HG03135 (cell line): ENCODE measurements at regions not wholly inside any gene's neighbourhood (a gene's known extent, or its start where the extent isn't known, plus 50 kb on each side); places are given as distances from the start of the nearest gene placed in this dataset.
"Not testable (repeated sequence)": the region's sequence is repeated elsewhere in the genome, so short reads cannot be mapped to it uniquely, and the experiment has no call there.

ENCODE experiments used
- ATAC-seq: cut with Tn5 transposase; IDR thresholded peaks from one replicate; pipeline ENCODE4 v1.9.1; 2021; ENCODE audit warnings: mild to moderate bottlenecking, moderate library complexity; ENCODE audit not compliant: unreplicated experiment

DNA sequence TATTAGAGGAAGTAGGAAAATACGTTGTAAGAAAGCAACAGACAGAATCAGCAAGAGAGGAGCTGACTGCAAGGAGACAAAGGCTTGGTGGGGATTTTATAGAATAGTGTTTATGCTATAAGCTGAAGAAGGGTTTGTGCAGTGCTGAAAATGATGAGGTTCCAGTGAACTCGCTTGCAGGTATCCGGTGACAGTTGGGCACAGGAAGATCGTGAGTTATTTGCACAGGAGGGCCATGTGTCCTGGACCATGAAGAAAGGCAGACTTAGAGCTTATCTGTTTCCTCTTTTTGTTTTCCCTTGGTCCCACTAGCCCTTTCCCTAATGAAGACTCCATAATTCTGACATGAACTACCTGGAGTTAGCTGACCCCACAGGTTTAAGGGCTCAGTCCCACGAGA lies 61.4 kb downstream of the NXNL2 start:
- ATAC-seq, result no peak

DNA sequence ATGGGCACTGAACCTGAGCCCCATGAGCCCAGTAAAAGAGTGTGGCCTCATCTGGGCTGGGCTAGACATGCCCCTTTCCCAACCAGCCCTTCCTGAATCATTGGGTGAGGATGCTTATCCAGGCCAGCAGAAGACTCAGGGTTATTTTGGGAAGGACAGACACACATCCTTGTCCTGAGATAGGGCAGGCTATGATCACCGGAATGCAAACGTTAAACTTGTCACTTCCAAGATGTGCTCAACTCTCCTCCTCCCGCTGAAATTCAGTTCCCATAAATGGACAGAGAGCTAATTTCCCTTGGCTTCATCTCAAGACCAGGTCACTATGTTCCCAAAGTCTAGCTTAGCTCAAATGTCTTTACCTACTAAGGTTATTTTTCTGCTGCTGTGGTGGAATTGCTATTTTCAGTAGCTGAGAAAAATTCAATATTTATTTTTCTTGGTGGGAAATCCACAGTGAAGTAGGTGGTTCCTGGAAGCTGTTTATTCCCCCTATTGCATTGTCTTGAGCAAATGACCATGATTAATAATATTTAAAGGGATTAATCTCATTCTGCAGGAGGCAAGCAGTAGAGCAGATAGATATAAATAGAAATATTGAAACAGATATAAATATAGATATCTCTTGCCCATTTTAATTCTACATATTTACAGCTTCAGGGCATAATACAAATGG lies 70.0 kb downstream of the NXNL2 start:
- ATAC-seq, result no peak

DNA sequence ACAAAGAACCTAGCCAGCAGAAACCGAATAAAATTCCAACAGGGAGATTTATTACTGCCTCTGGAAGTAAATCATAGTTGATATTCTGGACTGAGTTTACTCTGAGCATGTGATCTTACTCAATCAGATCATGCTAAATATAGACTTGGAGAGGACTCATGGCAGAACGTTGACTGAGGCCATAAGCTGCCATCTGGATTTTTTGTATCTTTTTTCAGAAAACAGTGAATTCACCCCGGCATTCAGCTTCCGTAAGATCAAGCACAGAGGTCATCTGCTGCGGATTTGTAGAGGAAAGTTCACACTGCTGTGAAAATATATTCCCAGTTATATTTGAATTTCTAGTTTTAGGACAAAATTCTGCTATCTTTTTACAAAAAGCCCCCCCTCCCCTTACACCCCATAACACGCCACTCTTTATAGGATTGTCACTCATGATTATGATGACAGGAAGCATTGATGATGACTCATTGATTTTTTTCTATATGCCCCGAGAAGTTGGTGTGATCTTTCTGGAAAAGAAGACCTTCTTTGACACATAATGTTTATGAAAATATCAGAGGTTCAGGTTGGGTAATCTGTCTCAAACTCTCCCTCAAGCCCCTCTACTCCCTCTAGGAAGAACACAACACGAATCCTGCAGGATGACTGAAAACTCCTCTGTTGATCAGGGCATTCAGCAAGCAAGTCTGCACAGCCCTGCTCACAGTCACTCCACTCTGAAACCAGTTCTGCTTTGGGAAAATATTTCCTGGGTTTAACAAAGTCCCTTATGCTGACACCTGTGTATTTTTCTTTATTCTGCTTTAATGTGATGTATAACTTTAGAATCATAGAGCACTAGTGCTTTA lies 70.8 kb downstream of the NXNL2 start:
- no peak for ATAC-seq

DNA sequence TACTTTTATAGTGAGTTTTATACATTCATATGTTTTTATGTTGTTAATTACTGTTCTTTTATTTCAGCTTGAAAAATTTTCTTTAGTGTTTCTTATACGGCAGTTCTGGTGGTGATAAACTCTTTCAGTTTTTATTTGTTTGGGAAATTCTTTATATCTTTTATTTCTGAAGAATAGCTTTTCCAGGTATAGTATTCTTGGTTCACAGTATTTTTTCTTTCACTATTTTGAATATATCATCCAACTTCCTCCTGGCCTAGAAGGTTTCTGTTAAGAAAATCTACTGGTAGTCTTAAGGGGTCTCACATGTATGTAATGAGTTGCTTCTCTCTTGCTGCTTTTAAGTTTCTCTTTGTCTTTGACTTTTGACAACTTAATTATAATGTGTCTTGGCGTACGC lies 79.4 kb downstream of the NXNL2 start:
- ATAC-seq, result no peak

DNA sequence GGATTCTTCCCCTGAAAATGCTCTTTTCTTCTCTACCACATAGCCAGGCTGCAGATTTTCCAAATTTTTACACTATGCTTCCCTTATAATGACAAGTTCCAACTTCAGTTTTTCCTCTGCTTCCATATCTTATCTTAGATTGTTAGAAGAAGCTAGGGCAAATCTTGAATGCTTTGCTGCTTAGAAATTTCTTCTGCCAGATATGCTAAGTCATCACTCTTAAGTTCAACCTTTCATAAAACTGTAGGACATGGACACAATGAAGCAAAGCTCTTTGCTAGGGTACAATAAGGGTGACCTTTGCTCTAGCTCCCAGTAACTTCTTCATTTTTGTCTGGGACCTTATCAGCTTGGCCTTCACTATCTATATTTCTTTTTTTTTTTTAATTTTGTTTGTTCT lies 88.7 kb downstream of the NXNL2 start:
- no peak for ATAC-seq

DNA sequence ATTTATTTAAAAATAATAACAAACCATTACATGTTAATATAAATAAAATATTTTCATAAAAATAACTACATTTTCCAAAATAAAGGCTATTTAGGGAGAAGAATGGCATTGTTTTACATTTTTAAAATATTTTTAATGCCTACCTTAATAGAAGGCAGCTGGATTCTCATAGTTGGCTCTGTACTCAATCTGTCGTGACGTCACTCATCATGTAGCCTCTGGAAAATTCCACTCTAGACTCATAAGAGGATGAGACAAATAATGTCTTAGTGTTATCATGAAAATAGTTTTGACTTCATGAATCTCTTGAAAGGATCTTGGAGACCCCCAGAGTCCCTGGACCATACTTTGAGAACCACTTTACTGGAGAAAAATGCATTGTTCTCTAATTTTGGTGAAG lies 93.1 kb downstream of the NXNL2 start:
- no peak for ATAC-seq

DNA sequence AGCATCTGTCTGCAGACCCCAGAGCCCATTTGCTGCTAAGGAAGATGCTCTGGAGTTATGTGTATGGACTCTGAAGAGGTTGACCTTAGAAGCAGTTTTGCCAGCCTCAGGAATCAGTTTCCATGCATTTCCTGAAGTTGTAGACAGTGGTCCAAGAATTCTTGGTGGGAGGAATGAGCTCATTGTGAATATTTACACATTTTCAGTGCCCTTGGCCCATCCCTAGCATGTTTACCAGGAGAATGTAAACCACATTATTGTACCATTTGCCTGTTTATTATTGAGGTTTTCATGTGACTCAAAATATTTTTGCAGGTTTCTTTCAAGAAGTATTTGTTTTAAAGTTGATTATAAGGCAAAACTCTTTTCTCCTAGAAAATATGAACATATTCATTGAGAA lies 93.8 kb downstream of the NXNL2 start:
- ATAC-seq, result no peak

DNA sequence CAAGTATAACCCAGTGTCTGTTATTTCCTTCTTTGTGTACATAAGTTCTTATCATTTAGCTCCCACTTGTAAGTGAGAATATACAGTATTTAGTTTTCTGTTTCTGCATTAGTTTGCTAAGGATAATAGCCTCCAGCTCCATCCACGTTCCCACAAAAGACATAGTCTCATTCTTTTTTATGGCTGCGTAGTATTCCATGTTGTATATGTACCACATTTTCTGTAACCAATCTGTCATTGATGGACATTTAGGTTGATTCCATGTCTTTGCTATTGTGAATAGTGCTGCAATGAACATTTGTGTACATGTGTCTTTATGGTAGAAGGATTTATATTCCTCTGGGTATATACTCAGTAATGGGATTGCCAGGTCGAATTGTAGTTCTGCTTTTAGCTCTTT lies 95.6 kb downstream of the NXNL2 start:
- not testable (repeated sequence) for ATAC-seq

DNA sequence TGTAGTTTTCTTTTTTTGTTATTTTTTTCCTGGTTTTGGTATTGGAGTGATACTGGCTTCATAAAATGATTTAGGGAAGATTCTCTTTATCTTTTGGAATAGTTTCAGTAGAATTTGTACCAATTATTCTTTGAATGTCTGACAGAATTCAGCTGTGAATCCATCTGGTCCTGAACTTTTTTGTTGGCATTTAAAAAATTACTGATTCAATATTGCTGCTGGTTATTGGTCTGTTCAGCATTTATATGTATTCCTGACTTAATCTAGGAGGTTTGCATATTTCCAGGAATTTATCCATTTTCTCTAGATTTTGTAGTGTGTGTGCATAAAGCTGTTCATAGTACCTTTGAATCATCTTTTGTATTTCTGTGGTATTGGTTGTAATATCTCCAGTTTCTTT lies 100.2 kb downstream of the NXNL2 start:
- no peak for ATAC-seq

DNA sequence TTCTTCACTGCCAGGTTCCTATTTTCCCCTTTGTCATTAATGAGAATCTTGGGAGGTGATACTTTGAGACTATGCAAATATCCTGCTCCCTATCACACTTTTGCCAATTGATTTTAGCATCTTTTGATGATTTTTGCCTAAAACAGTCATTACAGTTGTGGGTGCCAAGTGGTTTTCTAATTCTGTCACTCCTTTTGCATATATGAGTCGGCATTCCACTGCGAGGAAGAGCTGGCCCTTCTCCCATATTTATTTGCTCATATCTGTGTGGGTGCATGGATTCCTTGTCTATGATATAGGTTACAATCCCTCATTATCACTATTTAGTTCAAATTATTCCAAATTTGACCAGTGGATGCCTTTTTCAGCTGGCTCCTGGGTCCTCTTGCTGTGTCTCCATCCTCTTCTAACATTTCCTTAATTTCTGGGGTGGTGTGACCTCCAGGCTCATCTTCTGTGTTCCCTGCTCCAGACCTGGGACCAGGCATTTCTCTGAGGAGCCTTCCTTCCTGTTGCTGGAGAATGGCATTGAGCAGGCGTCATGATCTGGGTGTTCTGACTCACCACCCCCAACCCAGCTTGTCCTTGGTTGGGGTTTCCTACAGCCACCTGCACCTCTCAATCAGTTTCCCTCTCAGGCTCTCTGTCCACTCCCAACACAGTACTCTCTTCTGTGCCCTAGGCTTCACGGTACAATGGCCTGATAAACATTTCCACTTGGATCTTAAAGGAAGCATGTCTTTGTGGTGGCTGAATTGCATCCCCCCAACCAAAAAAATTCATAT lies 106.7 kb downstream of the NXNL2 start:
- ATAC-seq, result no peak

DNA sequence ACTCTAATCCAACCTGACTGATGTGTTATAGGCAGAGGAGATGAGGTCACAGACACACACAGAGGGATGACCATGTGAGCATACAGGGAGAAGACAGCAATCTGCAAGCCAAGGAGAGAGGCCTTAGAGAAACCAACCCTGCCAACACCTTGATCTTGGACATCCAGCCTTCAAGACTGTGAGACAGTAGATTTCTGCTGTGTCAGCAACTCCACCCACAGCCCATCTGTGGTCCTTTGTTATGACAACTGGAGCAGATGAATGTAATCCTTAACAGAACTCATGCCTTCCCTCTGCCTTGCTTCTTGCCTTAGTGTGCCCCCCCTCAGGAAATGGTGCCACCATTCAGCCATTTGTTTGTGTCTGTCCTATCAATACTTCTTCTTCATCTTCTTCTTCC lies 107.4 kb downstream of the NXNL2 start:
- ATAC-seq, result no peak

DNA sequence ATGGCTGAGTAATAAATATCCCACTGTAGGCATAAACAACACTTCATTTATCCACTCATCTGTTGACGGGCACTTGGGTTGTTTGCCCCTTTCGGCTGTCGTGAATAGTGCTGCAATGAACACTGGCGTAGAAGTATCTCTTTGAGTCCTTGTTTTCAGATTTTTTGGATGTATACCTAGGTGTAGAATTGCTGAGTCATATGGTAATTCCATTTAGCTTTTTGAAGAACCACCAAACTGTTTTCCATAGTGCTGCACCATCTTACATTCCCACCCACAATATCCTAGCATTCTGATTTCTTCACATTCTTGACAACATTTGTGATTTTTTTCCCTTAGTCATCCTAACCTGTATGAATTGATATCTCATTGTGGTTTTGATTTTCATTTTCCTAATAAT lies 109.0 kb downstream of the NXNL2 start:
- no peak for ATAC-seq

DNA sequence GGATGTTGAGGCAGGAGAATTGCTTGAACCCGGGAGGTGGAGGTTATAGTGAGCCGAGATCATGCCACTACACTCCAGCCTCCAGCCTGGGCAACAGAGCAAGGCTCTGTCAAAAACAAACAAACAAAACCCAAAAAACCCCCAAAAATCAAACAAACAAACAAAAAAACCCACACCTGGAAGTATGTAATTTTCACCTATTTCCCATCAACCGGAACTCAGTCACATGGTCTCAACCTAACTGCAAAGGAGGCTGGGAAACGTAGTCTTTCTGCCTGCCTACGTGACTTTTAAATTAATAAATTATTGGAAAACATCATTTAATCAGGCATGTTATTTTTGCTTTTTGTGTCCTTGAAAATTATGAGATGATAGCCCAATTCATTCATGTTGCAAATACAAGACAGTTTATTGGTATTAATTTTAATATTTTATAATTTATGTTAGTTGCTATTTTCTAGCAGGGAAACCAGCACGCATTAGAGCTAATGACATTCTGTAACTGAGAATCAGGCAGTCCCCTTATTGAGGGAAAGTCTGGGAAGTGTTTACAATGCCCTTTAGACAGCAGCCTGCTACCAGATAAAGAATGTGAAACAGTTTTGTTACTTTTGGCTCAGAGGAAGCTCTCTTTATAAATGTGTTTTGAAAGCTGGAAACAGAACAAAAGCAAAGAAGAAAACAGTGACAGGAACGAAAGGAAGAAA lies 110.3 kb downstream of the NXNL2 start:
- no peak for ATAC-seq

DNA sequence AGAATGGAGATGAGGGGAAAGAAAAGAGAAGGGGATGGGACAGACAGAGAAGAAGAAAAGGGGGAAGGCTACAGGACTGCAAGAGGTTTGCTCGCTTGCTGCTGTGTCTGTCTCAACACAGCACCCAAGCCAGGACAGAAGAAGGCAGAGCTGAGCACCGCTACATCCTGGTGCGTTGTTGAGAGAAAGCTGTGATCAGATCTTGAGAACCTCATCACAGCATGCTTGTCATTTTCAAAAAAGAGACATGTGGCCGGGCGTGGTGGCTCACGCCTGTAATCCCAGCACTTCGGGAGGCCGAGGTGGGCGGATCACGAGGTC lies 110.9 kb downstream of the NXNL2 start:
- ATAC-seq, result no peak

DNA sequence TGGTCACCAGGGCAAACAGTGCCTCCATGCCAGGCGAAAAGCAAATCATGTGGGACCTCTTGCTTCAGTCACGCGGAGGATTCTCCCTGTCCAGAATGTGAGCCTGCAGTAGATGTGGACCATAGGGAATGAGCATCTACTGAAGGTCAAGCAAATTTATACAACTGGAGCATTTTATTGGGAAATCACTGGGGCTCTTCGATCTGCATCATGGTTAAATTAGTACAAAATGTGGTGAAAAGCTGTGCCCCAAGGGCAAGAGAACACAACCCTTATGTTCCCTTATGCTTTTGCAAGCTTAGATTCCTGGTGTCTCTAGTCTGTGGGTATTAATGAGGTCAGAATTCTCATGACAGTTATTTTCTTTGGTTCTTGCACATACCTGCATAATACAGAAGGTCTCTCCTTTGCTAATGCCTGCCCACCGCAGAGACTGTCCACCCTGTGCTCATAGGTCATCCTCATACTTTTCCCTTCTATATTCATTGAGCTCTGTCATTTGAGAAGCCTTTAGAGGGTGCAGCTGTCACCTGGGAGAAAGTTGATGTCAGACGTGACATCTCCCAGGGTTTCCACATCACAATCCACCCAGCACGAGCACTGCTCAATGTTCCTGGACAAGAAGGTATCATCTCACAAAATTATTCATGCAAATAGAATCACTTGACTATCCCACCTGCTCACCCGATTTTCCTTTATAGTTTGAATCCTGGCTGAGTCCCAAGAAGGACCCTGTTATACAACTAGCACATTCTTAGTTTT lies 111.7 kb downstream of the NXNL2 start:
- no peak for ATAC-seq

DNA sequence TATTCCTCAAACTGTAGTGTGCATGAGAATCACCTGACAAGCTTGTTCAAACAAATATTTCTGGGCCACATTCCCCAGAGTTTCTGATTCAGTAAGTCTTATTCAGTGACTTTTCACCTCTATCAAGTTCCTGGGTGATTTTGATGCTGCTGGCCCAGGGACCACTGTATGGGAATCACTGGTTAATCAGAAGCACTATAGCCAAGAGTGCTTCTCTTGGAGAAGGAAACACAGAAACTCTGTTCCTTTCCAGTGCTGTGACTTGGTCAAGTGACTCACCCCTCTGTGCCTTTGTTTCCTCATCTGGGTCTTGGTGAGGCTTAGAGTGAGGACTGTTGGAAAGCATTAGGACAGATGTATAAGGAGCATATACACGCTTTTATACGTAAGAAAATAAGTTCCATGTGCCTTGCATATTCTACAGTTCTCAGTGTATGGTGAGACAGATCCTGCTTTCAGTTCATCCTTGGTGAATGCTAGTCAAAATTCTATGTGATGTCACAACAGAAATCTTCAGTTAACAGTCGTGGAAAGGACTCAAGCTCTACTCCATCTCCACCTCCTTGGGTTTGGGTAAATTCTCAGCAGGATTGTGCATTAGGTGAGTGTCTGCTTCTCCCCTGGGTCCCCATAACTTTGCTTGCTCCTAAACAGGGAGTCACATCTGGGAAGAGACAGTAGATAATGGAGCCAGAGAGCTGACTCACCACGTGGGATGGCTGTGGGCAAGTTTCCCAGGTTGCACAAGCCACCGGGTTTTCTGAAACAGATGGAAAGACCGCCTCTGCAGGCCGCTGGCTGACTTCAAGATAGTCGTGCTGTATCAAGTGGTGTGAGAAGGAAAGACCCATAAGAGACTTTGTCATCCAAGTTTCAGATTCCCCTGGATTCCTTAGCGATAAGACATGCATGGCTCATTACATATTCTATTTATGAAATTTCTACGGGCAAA lies 117.0 kb downstream of the NXNL2 start:
- no peak for ATAC-seq

DNA sequence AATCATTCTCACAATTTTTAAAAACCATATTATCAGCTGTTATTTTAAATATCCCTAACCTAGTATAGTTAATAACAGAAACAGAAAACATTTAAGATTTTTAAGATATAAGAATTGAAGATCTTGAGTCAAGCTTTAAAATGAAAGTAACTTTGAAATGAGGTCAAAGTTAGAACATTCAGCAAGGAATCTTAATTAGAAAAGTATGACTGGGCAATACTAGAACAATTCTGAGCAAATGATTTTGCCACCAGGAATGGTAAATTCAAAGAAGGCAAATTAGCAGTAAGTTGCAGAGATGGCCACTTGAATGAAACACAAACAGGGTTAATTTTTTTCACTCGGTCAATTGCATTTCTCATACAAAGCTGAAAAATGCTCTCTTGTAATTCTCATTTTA lies 117.9 kb downstream of the NXNL2 start:
- no peak for ATAC-seq

DNA sequence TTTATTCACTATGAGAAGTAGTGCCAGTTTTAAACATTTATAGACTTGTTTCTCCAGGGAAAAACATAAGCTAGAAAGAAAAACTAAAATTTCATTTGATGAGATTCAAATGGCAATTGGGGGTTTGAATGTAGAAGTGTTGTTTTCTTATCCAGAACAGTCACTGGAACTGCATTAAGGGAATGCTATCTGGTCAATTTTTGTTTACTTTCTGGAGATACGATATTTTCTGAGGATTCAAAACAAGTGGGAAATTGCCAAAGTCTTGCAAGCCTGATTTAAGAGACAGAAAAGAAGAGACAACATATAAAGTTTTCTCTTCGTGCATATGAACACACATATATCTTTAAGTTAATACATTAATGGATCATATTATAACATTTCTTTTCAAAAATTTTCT lies 118.4 kb downstream of the NXNL2 start:
- ATAC-seq, result no peak

DNA sequence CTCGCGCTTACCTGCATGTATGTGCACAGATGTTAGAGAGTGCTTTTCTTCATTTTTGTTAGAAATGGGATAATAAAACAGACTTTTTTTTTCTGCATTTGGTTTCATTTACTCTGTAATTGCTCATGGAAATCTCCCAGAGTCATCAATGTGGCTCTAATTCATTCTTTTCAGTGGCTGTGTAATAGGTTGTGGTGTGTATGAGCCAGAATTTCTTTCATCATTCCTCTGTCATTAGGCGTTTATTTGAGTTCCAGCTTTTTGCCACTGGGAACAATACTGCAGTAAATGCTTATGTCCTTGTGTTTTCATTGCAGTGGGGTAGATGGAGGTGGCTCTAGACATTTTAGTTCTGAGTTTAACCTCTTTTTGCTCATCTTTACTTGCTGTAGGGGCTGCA lies 118.9 kb downstream of the NXNL2 start:
- no peak for ATAC-seq

DNA sequence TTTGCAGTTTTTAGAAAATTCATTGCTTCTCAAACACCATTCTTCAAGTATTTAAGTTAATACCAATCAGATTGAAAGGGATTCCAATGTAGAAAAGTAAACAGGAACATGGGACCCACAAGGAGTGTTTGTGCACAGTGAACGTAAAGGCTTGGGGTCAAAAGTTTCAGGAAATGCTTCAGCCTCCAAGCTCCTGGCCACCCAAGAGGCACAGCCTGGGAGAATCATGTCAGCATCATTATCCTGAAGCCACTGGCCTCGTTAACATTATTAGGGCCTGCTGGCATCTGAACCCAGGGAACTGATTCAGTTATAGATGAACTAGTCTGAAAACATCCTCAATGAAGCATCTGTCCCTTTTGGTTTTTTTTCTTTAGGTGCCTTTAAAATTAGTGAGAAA lies 122.9 kb downstream of the NXNL2 start:
- no peak for ATAC-seq
